Stimulated activated naive CD4-positive, alpha-beta T cell (primary cell): ENCODE measurements at regions not wholly inside any gene's neighbourhood (a gene's known extent, or its start where the extent isn't known, plus 50 kb on each side); places are given as distances from the start of the nearest gene placed in this dataset.
"Not testable (repeated sequence)": the region's sequence is repeated elsewhere in the genome, so short reads cannot be mapped to it uniquely, and the experiment has no call there.

Source experiments
- DNase-seq, 6 experiments: peaks; one replicate each; lab custom pipeline; 2025; lab: John Stamatoyannopoulos, UW

DNA sequence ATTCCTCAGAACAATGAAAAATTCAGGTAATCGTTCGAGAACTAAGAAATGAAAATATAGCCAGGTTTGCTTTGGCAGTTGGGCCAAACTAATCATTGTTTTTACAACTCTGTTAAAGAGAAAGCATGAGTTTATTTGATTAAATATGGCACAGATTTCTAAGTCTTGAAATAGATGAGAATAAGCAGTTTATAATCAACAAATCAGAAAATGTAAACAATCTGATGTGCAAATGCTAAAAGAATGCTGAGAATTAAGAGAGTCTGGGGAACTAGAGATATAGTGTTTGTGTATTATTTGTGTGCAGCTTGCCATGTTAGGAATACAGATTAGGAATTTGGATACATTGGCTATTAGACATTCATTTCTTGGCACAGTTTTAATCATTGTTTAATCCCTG lies 212.5 kb downstream of the TANC2 start:
- no peak for DNase-seq

- no peak for DNase-seq
Observed at GRCh38 chr17:63181856-63182255, 215.8 kb downstream of the TANC2 start.

DNA sequence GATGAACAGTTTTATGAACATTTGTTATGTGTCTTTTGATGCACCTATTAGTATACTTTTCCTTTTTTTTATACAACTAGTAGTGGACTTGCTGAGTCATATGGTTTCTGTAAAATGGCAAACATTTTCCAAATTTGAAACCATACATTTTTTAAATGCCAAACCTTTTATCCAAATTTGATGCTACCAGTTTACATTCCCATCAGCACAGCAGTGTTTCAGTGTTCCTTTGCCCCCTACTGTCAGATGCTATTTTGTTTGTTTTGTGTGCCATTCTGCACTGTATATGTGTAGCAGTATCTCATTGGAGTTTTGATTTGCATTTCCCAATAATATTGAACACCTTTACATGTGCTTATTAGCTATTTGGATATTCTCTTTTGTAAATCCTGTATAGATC lies 219.4 kb downstream of the TANC2 start:
- no peak for DNase-seq

- no peak for DNase-seq
Observed at GRCh38 chr17:63189082-63189481, 223.0 kb downstream of the TANC2 start.

- no peak for DNase-seq
Observed at GRCh38 chr17:63189930-63190329, 223.9 kb downstream of the TANC2 start.

GRCh38 chr17:63190821-63191370 lies 224.9 kb downstream of the TANC2 start:
- DNase-seq: no peak

DNA sequence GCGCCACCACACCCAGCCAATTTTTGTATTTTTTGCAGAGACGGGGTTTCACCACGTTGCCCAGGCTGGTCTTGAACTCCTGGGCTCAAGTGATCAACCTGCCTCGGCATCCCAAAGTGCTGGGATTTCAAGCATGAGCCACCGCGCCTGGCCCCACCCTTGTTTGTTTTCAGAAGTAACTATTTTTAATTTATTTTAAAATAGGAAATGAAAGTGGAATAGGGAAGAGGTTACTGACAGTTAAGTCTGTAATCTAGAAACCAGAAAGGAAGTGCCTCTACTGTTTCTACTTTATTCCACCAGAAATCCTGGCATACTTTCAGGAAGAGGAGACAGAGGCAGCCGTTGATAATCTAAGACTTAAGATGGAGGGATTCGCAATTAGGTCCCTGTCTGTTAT lies 225.6 kb downstream of the TANC2 start:
- no peak for DNase-seq

- DNase-seq: no peak
Observed at GRCh38 chr17:63193827-63194226, 227.8 kb downstream of the TANC2 start.

DNA sequence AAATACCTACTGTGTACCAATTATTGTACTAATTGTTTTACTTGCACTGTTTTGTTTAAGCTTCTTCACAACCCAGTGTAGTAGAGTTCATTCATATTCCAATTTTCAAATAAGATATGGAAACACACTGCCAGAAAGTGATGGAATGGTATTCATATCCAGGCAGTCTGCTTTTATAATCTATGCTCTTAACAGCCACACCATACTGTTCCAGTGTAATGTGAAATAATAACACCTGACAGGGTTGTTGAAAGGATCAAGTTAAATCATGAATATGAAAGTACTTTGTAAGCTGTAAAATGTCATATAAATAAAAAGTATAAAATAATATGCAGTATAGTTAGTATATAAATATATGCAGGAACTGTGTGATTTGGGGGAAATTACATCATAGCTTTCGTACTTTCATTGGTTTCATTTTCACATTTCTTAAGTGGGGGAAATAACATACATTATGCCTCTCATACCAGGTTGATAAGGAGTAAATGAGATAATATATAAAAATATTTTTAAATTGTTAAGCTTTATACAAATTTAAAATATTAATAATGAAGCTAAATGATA lies 230.8 kb downstream of the TANC2 start:
- no peak for DNase-seq

- DNase-seq: no peak
Observed at GRCh38 chr17:63203652-63204051, 237.6 kb downstream of the TANC2 start.

DNA sequence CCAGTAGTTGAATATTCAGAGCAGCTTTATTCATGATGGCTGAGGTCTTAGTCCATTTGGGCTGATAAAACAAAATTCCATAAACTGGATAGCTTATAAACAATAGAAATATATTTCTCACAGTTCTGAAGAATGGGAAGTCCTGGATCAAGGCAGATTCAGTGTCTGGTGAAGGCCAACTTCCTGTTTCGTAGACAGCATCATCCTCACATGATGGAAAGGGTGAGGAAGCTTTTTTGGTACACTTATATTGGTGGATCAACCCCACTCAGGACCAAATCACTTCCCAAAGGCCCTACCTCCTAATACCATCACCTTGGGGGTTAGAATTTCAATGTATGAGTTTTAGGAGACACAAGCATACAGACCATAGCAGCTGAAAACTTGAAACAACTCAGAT lies 224.2 kb downstream of the CYB561 start:
- no peak for DNase-seq

- no peak for DNase-seq
Observed at GRCh38 chr17:63222655-63223054, 223.5 kb downstream of the CYB561 start.

DNA sequence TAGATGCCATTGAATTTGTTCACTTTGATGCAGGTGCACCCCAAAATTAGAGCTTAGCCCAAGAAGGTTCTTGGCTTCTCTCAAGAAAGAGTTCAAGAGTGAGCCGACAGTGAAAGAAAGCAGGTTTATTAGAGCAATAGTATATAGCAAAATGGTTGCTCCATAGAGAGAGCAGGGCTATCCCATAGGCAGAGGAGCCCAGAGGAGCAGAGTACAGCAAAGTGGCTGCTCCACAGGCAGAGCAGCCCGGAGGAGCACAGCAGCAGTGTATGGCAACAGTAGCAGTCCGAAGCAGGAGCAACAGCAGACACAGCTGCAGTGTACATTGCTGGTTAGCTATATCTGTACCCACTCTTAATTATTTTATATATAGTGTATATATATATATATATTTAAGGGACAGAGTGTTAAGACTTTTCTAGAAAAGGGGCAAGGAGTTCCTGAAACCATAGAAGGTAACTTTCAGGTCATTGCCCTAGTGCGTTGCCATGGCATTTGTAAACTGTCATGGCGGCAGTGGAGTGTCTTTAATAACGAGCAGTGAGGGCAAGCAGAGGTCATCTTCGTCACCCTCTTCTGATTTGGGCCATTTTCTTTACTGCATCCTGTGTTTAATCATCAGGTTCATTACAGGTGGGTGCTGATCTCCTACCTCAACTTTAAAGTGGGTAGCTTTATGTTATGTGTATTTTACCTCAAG lies 222.7 kb downstream of the CYB561 start:
- no peak for DNase-seq

DNA sequence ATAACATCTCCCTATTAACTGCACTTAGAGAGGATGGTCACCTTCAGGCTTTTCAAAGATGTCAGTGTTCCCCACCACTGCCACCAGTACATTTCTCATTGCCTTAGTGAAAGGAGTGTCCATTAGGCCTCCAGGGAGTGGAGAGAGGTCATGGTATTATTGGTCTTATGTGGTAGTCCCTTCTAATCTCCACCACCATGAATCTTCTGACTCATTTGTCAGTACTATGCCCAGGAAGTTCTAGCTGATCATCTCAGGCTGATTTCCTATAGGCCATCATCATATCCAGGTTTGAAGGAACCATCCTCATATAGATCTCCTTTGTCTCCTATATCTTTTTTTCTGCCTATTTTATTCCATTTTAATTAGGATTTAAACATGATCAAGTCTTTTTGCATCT lies 221.5 kb downstream of the CYB561 start:
- no peak for DNase-seq

- DNase-seq: not testable (repeated sequence)
Observed at GRCh38 chr17:63226720-63227119, 219.4 kb downstream of the CYB561 start.

DNA sequence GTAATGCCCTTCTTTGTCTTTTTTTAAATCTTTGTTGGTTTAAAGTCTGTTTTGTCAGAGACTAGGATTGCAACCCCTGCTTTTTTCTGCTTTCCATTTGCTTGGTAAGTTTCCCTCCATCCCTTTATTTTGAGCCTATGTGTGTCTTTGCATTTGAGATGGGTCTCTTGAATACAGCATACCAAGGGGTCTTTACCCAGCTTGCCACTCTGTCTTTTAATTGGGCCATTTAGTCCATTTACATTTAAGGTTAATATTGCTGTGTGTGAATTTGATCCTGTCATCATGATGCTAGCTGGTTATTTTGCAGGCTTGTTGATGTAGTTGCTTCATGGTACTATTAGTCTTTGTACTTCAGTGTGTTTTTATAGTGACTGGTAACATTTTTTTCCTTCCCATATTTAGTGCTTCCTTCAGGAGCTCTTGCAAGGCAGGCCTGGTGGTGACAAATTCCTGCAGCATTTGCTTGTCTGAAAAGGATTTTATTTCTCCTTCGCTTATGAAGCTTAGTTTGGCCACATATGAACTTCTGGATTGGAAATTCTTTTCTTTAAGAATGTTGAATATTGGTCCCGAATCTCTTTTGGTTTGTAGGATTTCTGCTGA lies 215.0 kb downstream of the CYB561 start:
- not testable (repeated sequence) for DNase-seq

- DNase-seq: no peak
Observed at GRCh38 chr17:63232565-63233310, 213.4 kb downstream of the CYB561 start.

GRCh38 chr17:63240106-63240505 lies 206.0 kb downstream of the CYB561 start:
- DNase-seq: no peak

GRCh38 chr17:63246344-63246743 lies 199.8 kb downstream of the CYB561 start:
- no peak for DNase-seq

DNA sequence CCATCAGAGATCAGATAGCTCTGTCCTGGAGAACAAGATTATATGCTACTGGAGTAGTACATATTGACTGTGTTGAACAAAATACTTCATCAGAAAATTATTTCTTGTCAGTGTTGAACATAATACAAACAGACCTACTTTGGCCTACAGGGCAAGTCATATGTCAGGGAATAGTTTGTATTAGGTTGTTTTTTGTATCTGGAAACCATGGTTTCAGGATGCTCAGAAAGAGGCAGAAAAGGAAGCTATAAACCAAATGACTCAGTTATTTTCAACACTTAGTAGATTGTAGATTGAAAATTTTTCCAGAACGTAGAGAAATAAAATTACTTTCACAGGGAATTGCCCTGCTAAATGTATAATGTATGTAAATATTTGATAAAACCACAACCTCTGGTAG lies 198.4 kb downstream of the CYB561 start:
- DNase-seq: no peak

GRCh38 chr17:63249256-63250004 lies 196.7 kb downstream of the CYB561 start:
- no peak for DNase-seq

DNA sequence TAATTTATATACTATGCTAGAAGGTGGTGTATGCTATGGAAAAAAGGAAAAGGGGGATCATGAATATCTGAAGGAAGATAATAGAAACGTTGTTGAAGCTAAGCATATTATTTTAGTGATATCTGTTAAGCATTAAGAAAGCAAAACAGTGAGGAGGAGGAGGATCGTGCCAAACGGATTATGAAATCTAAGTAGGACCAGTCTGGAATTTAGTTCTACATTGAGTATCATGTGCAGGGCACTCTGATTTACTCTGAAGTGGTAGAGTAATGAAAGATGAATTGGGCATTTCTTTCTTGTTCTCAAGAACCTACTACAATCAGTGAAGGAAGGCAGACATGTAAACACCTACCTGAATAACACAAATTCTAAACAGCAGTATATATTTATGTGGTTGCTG lies 195.3 kb downstream of the CYB561 start:
- DNase-seq: no peak
